ENCODE measurements at regions not wholly inside any gene's neighbourhood (a gene's known extent, or its start where the extent isn't known, plus 50 kb on each side); places are given as distances from the start of the nearest gene placed in this dataset.

- H3K4me2 ChIP-seq = no peak overlapping the region
- no peaks in the 10 kb centered on the region for H3K4me1 ChIP-seq (replicated peaks; ENCODE audit: insufficient read depth)
- no peaks in the 10 kb centered on the region for H3K9me2 ChIP-seq (ENCODE audit: insufficient read depth)
- H4K20me1 ChIP-seq (ENCODE audit: insufficient read depth) = no peaks in the 10 kb centered on the region
- H3K79me2 ChIP-seq (ENCODE audit: low read depth) = no peaks in the 10 kb centered on the region
- no peak overlapping the region for H2AFZ ChIP-seq
- no TSS peak for BruUV-seq (replicated peaks)
- H3K27me3 ChIP-seq (ENCODE audit: insufficient read depth, low read depth) = no peaks in the 10 kb centered on the region
- H3K4me3 ChIP-seq = no peak overlapping the region
- POLR2A ChIA-PET (ENCODE audit: unreplicated experiment) = no interaction called here
- CTCF ChIA-PET = no interaction called here
- H3K27ac ChIP-seq = no peak overlapping the region
- H3F3A ChIP-seq (ENCODE audit: insufficient read depth, low read depth) = no peaks in the 10 kb centered on the region
- H3K9me3 ChIP-seq (ENCODE audit: insufficient read depth, low read depth) = no peaks in the 10 kb centered on the region
- intact Hi-C loops (cut with micrococcal nuclease; ENCODE audit: unreplicated experiment) = no loop called here
- no peaks in the 10 kb centered on the region for H3K36me3 ChIP-seq (ENCODE audit: low read depth)
- TF ChIP-seq CTCF (conservative IDR thresholded peaks at IDR 0.05) = no peak
- no peak for TF ChIP-seq EZH2 (IDR thresholded peaks at IDR 0.05; ENCODE audit: low read depth)
- DNase-seq = no peak
These were observed 536.7 kb downstream of the RIT2 start for GRCh38 chr18:42578792-42579191.

GRCh38 chr18:42582266-42582665, 533.2 kb downstream of the RIT2 start:
- no peaks in the 10 kb centered on the region for H4K20me1 ChIP-seq (ENCODE audit: insufficient read depth)
- no peaks in the 10 kb centered on the region for H3K36me3 ChIP-seq (ENCODE audit: low read depth)
- H3F3A ChIP-seq (ENCODE audit: insufficient read depth, low read depth) = no peaks in the 10 kb centered on the region
- TF ChIP-seq EZH2 (IDR thresholded peaks at IDR 0.05; ENCODE audit: low read depth) (no peak), CTCF (conservative IDR thresholded peaks at IDR 0.05) (no peak)
- no peaks in the 10 kb centered on the region for H3K27me3 ChIP-seq (ENCODE audit: insufficient read depth, low read depth)
- no peak for DNase-seq
- no peaks in the 10 kb centered on the region for H3K79me2 ChIP-seq (ENCODE audit: low read depth)
- no peaks in the 10 kb centered on the region for H3K9me3 ChIP-seq (ENCODE audit: insufficient read depth, low read depth)
- BruUV-seq (replicated peaks) = no TSS peak
- H3K4me2 ChIP-seq = no peak overlapping the region
- H3K27ac ChIP-seq = no peak overlapping the region
- intact Hi-C loops (cut with micrococcal nuclease; ENCODE audit: unreplicated experiment) = no loop called here
- no peaks in the 10 kb centered on the region for H3K9me2 ChIP-seq (ENCODE audit: insufficient read depth)
- H2AFZ ChIP-seq = no peak overlapping the region
- POLR2A ChIA-PET (ENCODE audit: unreplicated experiment) = no interaction called here
- CTCF ChIA-PET = no interaction called here
- H3K4me1 ChIP-seq (replicated peaks; ENCODE audit: insufficient read depth) = no peaks in the 10 kb centered on the region
- no peak overlapping the region for H3K4me3 ChIP-seq

GRCh38 chr18:42583283-42583731, 532.2 kb downstream of the RIT2 start:
- intact Hi-C loops (cut with micrococcal nuclease; ENCODE audit: unreplicated experiment) = no loop called here
- POLR2A ChIA-PET (ENCODE audit: unreplicated experiment) = no interaction called here
- no peak for DNase-seq

More at GRCh38 chr18:42583283-42583731, 532.2 kb downstream of the RIT2 start:
- no peaks in the 10 kb centered on the region for H3F3A ChIP-seq (ENCODE audit: insufficient read depth, low read depth)
- no peaks in the 10 kb centered on the region for H3K36me3 ChIP-seq (ENCODE audit: low read depth)
- TF ChIP-seq CTCF (conservative IDR thresholded peaks at IDR 0.05) = no peak
- TF ChIP-seq EZH2 (IDR thresholded peaks at IDR 0.05; ENCODE audit: low read depth) = no peak
- H3K27ac ChIP-seq = no peak overlapping the region
- no peak overlapping the region for H3K4me2 ChIP-seq
- H3K4me1 ChIP-seq (replicated peaks; ENCODE audit: insufficient read depth) = no peaks in the 10 kb centered on the region
- BruUV-seq (replicated peaks) = no TSS peak
- CTCF ChIA-PET = no interaction called here
- no peaks in the 10 kb centered on the region for H4K20me1 ChIP-seq (ENCODE audit: insufficient read depth)
- H3K4me3 ChIP-seq = no peak overlapping the region
- H3K9me3 ChIP-seq (ENCODE audit: insufficient read depth, low read depth) = no peaks in the 10 kb centered on the region
- no peaks in the 10 kb centered on the region for H3K27me3 ChIP-seq (ENCODE audit: insufficient read depth, low read depth)
- no peaks in the 10 kb centered on the region for H3K79me2 ChIP-seq (ENCODE audit: low read depth)
- no peaks in the 10 kb centered on the region for H3K9me2 ChIP-seq (ENCODE audit: insufficient read depth)
- no peak overlapping the region for H2AFZ ChIP-seq
